ENCODE measurements at regions not wholly inside any gene's neighbourhood (a gene's known extent, or its start where the extent isn't known, plus 50 kb on each side); places are given as distances from the start of the nearest gene placed in this dataset.
"Not testable (repeated sequence)": the region's sequence is repeated elsewhere in the genome, so short reads cannot be mapped to it uniquely, and the experiment has no call there.

DNA sequence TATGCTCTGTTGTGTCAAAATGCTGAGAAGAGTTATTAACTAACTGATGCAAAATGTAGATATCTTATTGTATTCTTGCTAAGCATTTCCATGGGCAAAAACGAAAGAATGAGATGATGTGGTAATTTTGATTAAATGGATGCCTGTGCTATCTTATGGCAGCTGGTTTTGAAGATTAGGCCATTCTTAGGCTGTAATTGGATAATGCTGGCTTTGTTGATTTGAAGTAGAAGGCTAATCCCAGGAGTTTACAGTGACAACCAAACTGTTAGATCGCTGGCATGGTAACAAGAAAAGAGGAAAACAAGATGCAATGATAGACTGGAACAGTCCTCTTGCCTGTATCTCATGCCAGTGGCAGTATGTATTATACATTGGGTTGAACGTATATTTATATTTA lies 74.1 kb upstream of the WDR44 start:
- no peaks in the 10 kb centered on the region for H3K27me3 ChIP-seq (ENCODE audit: control insufficient read depth in 1 of 2, insufficient read depth in 2 of 2, low read length in 2 of 2)
- H3K4me3 ChIP-seq (ENCODE audit: low read depth in 1 of 2, low read length in 2 of 2) = no peak overlapping the region
- no peaks in the 10 kb centered on the region for H3K9me3 ChIP-seq (ENCODE audit: control insufficient read depth in 2 of 2, insufficient read depth in 1 of 2, low read depth in 1 of 2, low read length in 1 of 2)
- no peaks in the 10 kb centered on the region for H3K4me1 ChIP-seq (ENCODE audit: control insufficient read depth in 2 of 2, insufficient read depth in 2 of 2, low read length in 1 of 2)
- H3K36me3 ChIP-seq (ENCODE audit: control insufficient read depth in 2 of 2, insufficient read depth in 2 of 2, low read length in 1 of 2) = no peaks in the 10 kb centered on the region
- WGBS, 2 donors = 52 to 62% methylated on average over 3 of the region's 3 CpGs
- H3K27ac ChIP-seq (ENCODE audit: low read depth in 2 of 2, low read length in 1 of 2) = no peak overlapping the region

DNA sequence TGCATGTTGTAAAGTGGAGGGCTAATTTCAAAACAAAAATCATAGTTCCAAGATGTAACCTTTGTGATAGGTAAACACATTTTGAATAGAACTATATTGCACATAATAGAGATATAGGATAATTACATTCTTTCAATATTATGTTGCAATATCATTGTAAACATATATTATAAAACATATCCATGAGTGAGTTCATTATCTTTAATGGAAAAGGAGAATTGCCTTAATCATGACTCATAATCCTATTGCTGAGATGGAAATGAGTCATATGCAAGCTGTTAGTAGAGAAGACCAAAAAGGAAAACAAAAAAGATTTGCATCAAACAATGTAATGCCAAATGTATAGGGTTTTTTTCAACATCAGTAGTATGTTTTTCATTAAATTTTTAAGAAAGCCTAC lies 73.7 kb upstream of the WDR44 start:
- H3K9me3 ChIP-seq (ENCODE audit: control insufficient read depth in 2 of 2, insufficient read depth in 1 of 2, low read depth in 1 of 2, low read length in 1 of 2) = no peaks in the 10 kb centered on the region
- no peak overlapping the region for H3K27ac ChIP-seq (ENCODE audit: low read depth in 2 of 2, low read length in 1 of 2)
- H3K27me3 ChIP-seq (ENCODE audit: control insufficient read depth in 1 of 2, insufficient read depth in 2 of 2, low read length in 2 of 2) = no peaks in the 10 kb centered on the region
- no peaks in the 10 kb centered on the region for H3K4me1 ChIP-seq (ENCODE audit: control insufficient read depth in 2 of 2, insufficient read depth in 2 of 2, low read length in 1 of 2)
- H3K4me3 ChIP-seq (ENCODE audit: low read depth in 1 of 2, low read length in 2 of 2) = no peak overlapping the region
- H3K36me3 ChIP-seq (ENCODE audit: control insufficient read depth in 2 of 2, insufficient read depth in 2 of 2, low read length in 1 of 2) = no peaks in the 10 kb centered on the region

DNA sequence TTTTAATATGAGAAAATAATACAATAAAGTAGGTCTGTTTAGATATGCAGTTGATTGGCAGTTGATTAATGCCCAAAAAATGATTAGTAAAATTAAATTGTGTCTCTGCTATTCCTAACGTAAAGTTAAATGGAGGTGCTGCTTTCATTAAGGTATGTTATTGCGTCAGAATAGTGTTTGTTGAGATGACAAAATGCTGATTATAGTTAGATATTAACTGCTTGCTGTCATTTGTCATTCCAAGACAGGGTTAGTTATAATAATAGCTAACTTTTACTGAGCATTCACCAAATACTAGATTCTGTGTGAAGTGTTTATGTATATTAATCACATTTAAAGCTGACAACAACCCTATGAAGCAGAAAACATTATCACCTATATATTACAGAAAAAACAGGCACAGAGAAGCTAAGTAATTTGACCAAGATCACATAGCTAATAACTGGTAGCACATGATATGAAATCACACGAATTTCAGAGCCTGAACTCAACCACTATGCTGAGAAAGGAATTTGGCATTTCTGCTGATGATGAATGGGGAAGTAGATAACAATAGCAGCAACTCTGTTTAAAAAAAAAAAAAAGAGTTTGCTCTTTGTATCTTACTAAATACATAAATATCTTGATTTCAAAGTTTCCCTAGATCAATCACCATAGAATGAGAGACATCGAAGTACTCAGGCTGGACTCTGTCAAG lies 59.7 kb upstream of the WDR44 start:
- Histone ChIP-seq H3K4me3 (ENCODE audit: low read depth in 1 of 2, low read length in 2 of 2) (no peak overlapping the region), H3K27ac (ENCODE audit: low read depth in 2 of 2, low read length in 1 of 2) (no peak overlapping the region), H3K4me1 (ENCODE audit: control insufficient read depth in 2 of 2, insufficient read depth in 2 of 2, low read length in 1 of 2) (no peaks in the 10 kb centered on the region), H3K27me3 (ENCODE audit: control insufficient read depth in 1 of 2, insufficient read depth in 2 of 2, low read length in 2 of 2) (no peaks in the 10 kb centered on the region), H3K36me3 (ENCODE audit: control insufficient read depth in 2 of 2, insufficient read depth in 2 of 2, low read length in 1 of 2) (no peaks in the 10 kb centered on the region), H3K9me3 (ENCODE audit: control insufficient read depth in 2 of 2, insufficient read depth in 1 of 2, low read depth in 1 of 2, low read length in 1 of 2) (no peaks in the 10 kb centered on the region)
- 46 to 56% methylated on average over 4 of the region's 4 CpGs for WGBS, 2 donors

DNA sequence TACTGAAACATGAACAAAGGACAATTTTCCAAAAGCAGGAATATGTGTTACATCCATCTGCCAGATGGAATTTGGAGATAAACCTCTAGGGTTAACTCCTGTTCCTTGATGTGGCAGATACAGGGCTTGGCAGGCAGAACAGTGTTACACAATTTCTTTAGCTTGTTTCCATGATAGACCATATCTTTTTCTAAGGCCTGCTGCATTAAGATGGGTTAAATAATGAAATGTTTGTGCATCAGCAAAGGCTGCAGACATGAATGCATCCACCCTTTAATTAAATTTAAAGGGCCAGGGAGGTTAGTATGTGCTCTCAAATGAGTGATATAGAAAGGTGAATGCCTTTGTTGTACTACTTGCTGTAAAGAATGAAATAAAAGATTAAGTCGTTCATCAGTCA lies 50.1 kb upstream of the WDR44 start:
- H3K27me3 ChIP-seq (ENCODE audit: control insufficient read depth in 1 of 2, insufficient read depth in 2 of 2, low read length in 2 of 2); H3K27ac ChIP-seq (ENCODE audit: low read depth in 2 of 2, low read length in 1 of 2); H3K9me3 ChIP-seq (ENCODE audit: control insufficient read depth in 2 of 2, insufficient read depth in 1 of 2, low read depth in 1 of 2, low read length in 1 of 2); H3K4me3 ChIP-seq (ENCODE audit: low read depth in 1 of 2, low read length in 2 of 2); H3K4me1 ChIP-seq (ENCODE audit: control insufficient read depth in 2 of 2, insufficient read depth in 2 of 2, low read length in 1 of 2); H3K36me3 ChIP-seq (ENCODE audit: control insufficient read depth in 2 of 2, insufficient read depth in 2 of 2, low read length in 1 of 2): not testable (repeated sequence)
- WGBS, 2 donors = 38 to 50% methylated on average over 1 of the region's 1 CpG
